GM12878 (cell line): ENCODE measurements at regions not wholly inside any gene's neighbourhood (a gene's known extent, or its start where the extent isn't known, plus 50 kb on each side); places are given as distances from the start of the nearest gene placed in this dataset.

Experiments
- ATAC-seq: fragments of 200-7000 bp; cut with Tn5 transposase; 3 replicates; pipeline ENCODE4 v1.9.1; 2020; ENCODE audit warnings: mild to moderate bottlenecking, moderate library complexity
- BruUV-seq: library from RNA; stranded (reverse); fragments of 400-500 nt; replicated peaks from 2 replicates; lab custom pipeline; 2021; lab: Mats Ljungman, UMichigan
- CTCF ChIA-PET: fragments of 300-600 bp; sonication (Branson Sonifier 250); formaldehyde crosslinking; extraction: SDS; loops from one replicate; lab custom pipeline; 2021; ENCODE audit warnings: inconsistent platforms; lab: Yijun Ruan, JAX
- POLR2A ChIA-PET: fragments of 350-600 bp; formaldehyde crosslinking; extraction: SDS; loops from one replicate; lab custom pipeline; 2021; ENCODE audit warnings: inconsistent platforms; lab: Charles Lee
- RAD21 ChIA-PET: fragments of 300-600 bp; sonication (Branson Sonifier 250); formaldehyde crosslinking; loops from one replicate; lab custom pipeline; 2023; ENCODE audit warnings: antibody characterized with exemption; ENCODE audit not compliant: unreplicated experiment; lab: Charles Lee
- SMC1A ChIA-PET: fragments of 300-600 bp; sonication (Branson Sonifier 250); formaldehyde crosslinking; loops from one replicate; lab custom pipeline; 2023; ENCODE audit not compliant: unreplicated experiment, uncharacterized antibody; lab: Charles Lee
- DNase-seq: peaks from one replicate; pipeline ENCODE4 v3.0.0-alpha.2; 2011; ENCODE audit warnings: low read depth, low spot score
- FAIRE-seq: peaks from 3 replicates; lab custom pipeline; 2011; peaks lifted over from hg19 to GRCh38; lab: Jason Lieb, UNC
- H2AFZ ChIP-seq: 2 replicates; pipeline ENCODE4 v1.6.0; 2011; ENCODE audit warnings: low read depth, low read length, control low read depth; ENCODE audit not compliant: control insufficient read depth
- H3K27ac ChIP-seq: 2 replicates; pipeline ENCODE4 v1.5.1; 2011; ENCODE audit warnings: control low read depth; ENCODE audit not compliant: control insufficient read depth, insufficient read depth
- H3K27me3 ChIP-seq, 2 experiments: replicated peaks in 1 of 2; 2 replicates each; pipeline versions ENCODE4 v1.6.0 to v1.6.1; 2011; ENCODE audit warnings: low read length in 1 of 2; ENCODE audit not compliant: control insufficient read depth in 2 of 2, insufficient read depth in 2 of 2
- H3K36me3 ChIP-seq, 2 experiments: 2 replicates each; pipeline ENCODE4 v1.5.1; 2011; ENCODE audit warnings: low read length in 1 of 2; ENCODE audit not compliant: control insufficient read depth in 2 of 2, insufficient read depth in 2 of 2
- H3K4me1 ChIP-seq: 2 replicates; pipeline ENCODE4 v1.6.1; 2011; ENCODE audit warnings: mild to moderate bottlenecking, low read length, moderate library complexity, mixed read lengths; ENCODE audit not compliant: control insufficient read depth, insufficient read depth
- H3K4me2 ChIP-seq: 2 replicates; pipeline ENCODE4 v1.6.0; 2011; ENCODE audit warnings: control low read depth; ENCODE audit not compliant: control insufficient read depth, insufficient read depth
- H3K4me3 ChIP-seq: fragments of 200-600 bp; sonication (generic); 2 replicates; pipeline ENCODE4 v1.5.1; 2016
- H3K79me2 ChIP-seq: 2 replicates; pipeline ENCODE4 v1.6.0; 2011; ENCODE audit warnings: low read length; ENCODE audit not compliant: control insufficient read depth, insufficient read depth
- H3K9ac ChIP-seq: 2 replicates; pipeline ENCODE4 v1.8.0; 2011; ENCODE audit warnings: low read length, control low read depth, mixed read lengths; ENCODE audit not compliant: control insufficient read depth, insufficient read depth
- H3K9me3 ChIP-seq: replicated peaks from 3 replicates; pipeline ENCODE4 v1.5.1; 2011; ENCODE audit warnings: mild to moderate bottlenecking, low read length; ENCODE audit not compliant: control insufficient read depth, insufficient read depth
- H4K20me1 ChIP-seq: 2 replicates; pipeline ENCODE4 v1.6.0; 2011; ENCODE audit not compliant: control insufficient read depth, insufficient read depth
- CEBPB ChIP-seq, 2 experiments: fragments of 150-350 bp in 1 of 2; IDR thresholded peaks; 2 replicates each; pipeline ENCODE4 v1.6.1; 2012 to 2014; ENCODE audit warnings: low read depth in 2 of 2, low read length in 2 of 2, borderline replicate concordance in 1 of 2, inconsistent platforms in 1 of 2
- CUX1 ChIP-seq: IDR thresholded peaks from 2 replicates; pipeline ENCODE4 v1.6.1; 2012; ENCODE audit warnings: improper control_type of control experiment, low read depth, low read length; ENCODE audit not compliant: insufficient replicate concordance
- ESRRA ChIP-seq: IDR thresholded peaks from 2 replicates; pipeline ENCODE4 v1.6.1; 2012; ENCODE audit warnings: mild to moderate bottlenecking, low read length, improper control_type of control experiment
- NFIC ChIP-seq: IDR thresholded peaks from 2 replicates; pipeline ENCODE4 v1.6.1; 2012; ENCODE audit warnings: low read depth, mild to moderate bottlenecking, inconsistent platforms, low read length, moderate library complexity
- RAD51 ChIP-seq: fragments of 450-650 bp; IDR thresholded peaks from 2 replicates; pipeline ENCODE4 v1.6.1; 2016; ENCODE audit warnings: moderate library complexity, mild to moderate bottlenecking, inconsistent platforms
- TCF3 ChIP-seq: IDR thresholded peaks from 2 replicates; pipeline ENCODE4 v1.6.1; 2012; ENCODE audit warnings: low read depth, mild to moderate bottlenecking, low read length, borderline replicate concordance; ENCODE audit not compliant: insufficient read depth
- YBX1 ChIP-seq: fragments of 450-650 bp; IDR thresholded peaks from 2 replicates; pipeline ENCODE4 v1.6.1; 2016; ENCODE audit warnings: antibody characterized with exemption
- ZZZ3 ChIP-seq: IDR thresholded peaks from 2 replicates; pipeline ENCODE4 v1.6.1; 2011; ENCODE audit warnings: low read depth; ENCODE audit not compliant: control insufficient read depth, insufficient read length
- WGBS: methylation state at CpG from one replicate; pipeline ENCODE4 v1.1.6; 2016; ENCODE audit warnings: low lambda C conversion rate; ENCODE audit not compliant: insufficient replicate concordance, insufficient coverage; ENCODE audit errors: missing lambda C conversion rate; 5-methylcytosine and 5-hydroxymethylcytosine counted together
- in situ Hi-C: fragments of 300-500 bp; cut with MboI; formaldehyde crosslinking; loops from 9 replicates; pipeline ENCODE4 v1.14.3; 2018; ENCODE audit warnings: mixed read lengths
- intact Hi-C: fragments of 100-400 bp; cut with micrococcal nuclease; formaldehyde crosslinking; loops from one replicate; pipeline ENCODE4 v1.14.2; 2022; ENCODE audit not compliant: unreplicated experiment
- TF ChIP-seq, protein P1 (sequence below): IDR thresholded peaks from 2 replicates; pipeline ENCODE4 v1.6.1; 2011; ENCODE audit warnings: low read depth, low read length, improper control_type of control experiment, borderline replicate concordance

GRCh38 chr12:82555699-82556098 is 131.0 kb upstream of the TMTC2 start:
- 15% methylated on average over 1 of the region's 1 CpG for WGBS
- BruUV-seq = no TSS peak
- SMC1A ChIA-PET = interaction anchor here (0.6 to 3.1 kb wide), 5 partner anchors 8 to 39 kb away, joined by 3 to 14 read pairs (median 3); no protein-coding TSS in a partner anchor

More at GRCh38 chr12:82555699-82556098, 131.0 kb upstream of the TMTC2 start:
- Histone ChIP-seq H4K20me1 (no peaks in the 10 kb centered on the region), H2AFZ (no peak overlapping the region), H3K9me3 (peaks cover 1% of the 10 kb centered on the region; the same call in 2 of the 3 replicates), H3K9ac (no peak overlapping the region), H3K4me2 (no peak overlapping the region), H3K27ac (no peak overlapping the region), H3K36me3 (no peaks in the 10 kb centered on the region), H3K4me3 (no peak overlapping the region), H3K27me3 (no peaks in the 10 kb centered on the region), H3K79me2 (no peaks in the 10 kb centered on the region), H3K4me1 (no peaks in the 10 kb centered on the region)
- ATAC-seq (no peak), FAIRE-seq (no peak), DNase-seq (no peak)
- intact Hi-C loops (no loop called here), in situ Hi-C loops (no loop called here)
- RAD21 ChIA-PET = interaction anchor here (1.9 kb wide), 1 partner anchor 130 kb away, joined by 6 read pairs; the partner anchor contains the start of gene TMTC2
- POLR2A ChIA-PET = no interaction called here
- TF ChIP-seq RAD51 = no peak
- no peak for TF ChIP-seq ZZZ3
- TF ChIP-seq TCF3 = no peak
- no peak for TF ChIP-seq CEBPB (IDR thresholded peaks at IDR 0.05; ENCODE audit: borderline replicate concordance in 1 of 2, low read depth in 2 of 2, low read length in 2 of 2)
- no peak for TF ChIP-seq CUX1
- no peak for TF ChIP-seq NFIC
- no peak for TF ChIP-seq ESRRA
- TF ChIP-seq, protein P1, sequence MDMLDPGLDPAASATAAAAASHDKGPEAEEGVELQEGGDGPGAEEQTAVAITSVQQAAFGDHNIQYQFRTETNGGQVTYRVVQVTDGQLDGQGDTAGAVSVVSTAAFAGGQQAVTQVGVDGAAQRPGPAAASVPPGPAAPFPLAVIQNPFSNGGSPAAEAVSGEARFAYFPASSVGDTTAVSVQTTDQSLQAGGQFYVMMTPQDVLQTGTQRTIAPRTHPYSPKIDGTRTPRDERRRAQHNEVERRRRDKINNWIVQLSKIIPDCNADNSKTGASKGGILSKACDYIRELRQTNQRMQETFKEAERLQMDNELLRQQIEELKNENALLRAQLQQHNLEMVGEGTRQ = no peak
- TF ChIP-seq YBX1 = no peak
- CTCF ChIA-PET = interaction anchor here (1.2 to 1.3 kb wide), 2 partner anchors 10 to 13 kb away, joined by 3 to 5 read pairs; no protein-coding TSS in a partner anchor
